CD14-positive monocyte (primary cell): ENCODE measurements at regions not wholly inside any gene's neighbourhood (a gene's known extent, or its start where the extent isn't known, plus 50 kb on each side); places are given as distances from the start of the nearest gene placed in this dataset.

Source experiments
- DNase-seq, 3 donors: peaks; one replicate each; pipeline ENCODE4 v3.0.0-alpha.2; 2011 to 2022
- H2AFZ ChIP-seq: 2 replicates; pipeline ENCODE4 v1.6.0; 2012; ENCODE audit warnings: mild to moderate bottlenecking, low read depth, low read length, inconsistent platforms; ENCODE audit not compliant: insufficient read depth, poor library complexity, severe bottlenecking
- H3K27ac ChIP-seq, 2 donors: 1 replicate in 1 of 2; 2 replicates in 1 of 2; pipeline ENCODE4 v1.5.1; 2012 to 2013; ENCODE audit warnings: low read length in 2 of 2, control low read depth in 1 of 2, inconsistent platforms in 1 of 2, low read depth in 1 of 2, mild to moderate bottlenecking in 1 of 2
- H3K27me3 ChIP-seq, 2 donors: one replicate each; pipeline versions ENCODE4 v1.6.0 to v1.6.1; 2011 to 2013; ENCODE audit warnings: low read length in 2 of 2; ENCODE audit not compliant: control insufficient read depth in 2 of 2, insufficient read depth in 2 of 2
- H3K36me3 ChIP-seq, 2 donors: replicated peaks in 1 of 2; 1 replicate in 1 of 2; 2 replicates in 1 of 2; pipeline versions ENCODE4 v1.5.1 to v1.6.1; 2012 to 2013; ENCODE audit warnings: low read length in 2 of 2, control low read depth in 1 of 2, inconsistent platforms in 1 of 2, mild to moderate bottlenecking in 1 of 2; ENCODE audit not compliant: insufficient read depth in 2 of 2, control insufficient read depth in 1 of 2
- H3K4me1 ChIP-seq, 2 donors: 1 replicate in 1 of 2; 2 replicates in 1 of 2; pipeline versions ENCODE4 v1.5.1 to v1.6.1; 2012 to 2013; ENCODE audit warnings: low read length in 2 of 2, control low read depth in 1 of 2, inconsistent platforms in 1 of 2, mild to moderate bottlenecking in 1 of 2, moderate library complexity in 1 of 2; ENCODE audit not compliant: insufficient read depth in 2 of 2, control insufficient read depth in 1 of 2
- H3K4me2 ChIP-seq: replicated peaks from 2 replicates; pipeline ENCODE3; 2012; ENCODE audit warnings: low read length, moderate library complexity, mild to moderate bottlenecking; ENCODE audit not compliant: poor library complexity, severe bottlenecking; ENCODE audit errors: extremely low read depth
- H3K4me3 ChIP-seq, 3 experiments: fragments of 200-600 bp in 1 of 3; sonication (generic) in 1 of 3; replicated peaks in 1 of 3; 1 replicate in 2 of 3; 2 replicates in 1 of 3; pipeline ENCODE4 v1.5.1; 2011 to 2013; ENCODE audit warnings: low read length in 3 of 3, mild to moderate bottlenecking in 3 of 3, control low read depth in 2 of 3, low read depth in 2 of 3, inconsistent platforms in 1 of 3, moderate library complexity in 1 of 3
- H3K79me2 ChIP-seq: 2 replicates; pipeline ENCODE4 v1.6.0; 2012; ENCODE audit warnings: mild to moderate bottlenecking, control low read depth, inconsistent platforms, low read length, moderate library complexity; ENCODE audit not compliant: insufficient read depth
- H3K9ac ChIP-seq: 2 replicates; pipeline ENCODE4 v1.6.0; 2017; ENCODE audit warnings: low read length, mild to moderate bottlenecking; ENCODE audit not compliant: insufficient read depth, poor library complexity, severe bottlenecking
- H3K9me3 ChIP-seq, 2 donors: replicated peaks in 1 of 2; 1 replicate in 1 of 2; 2 replicates in 1 of 2; pipeline versions ENCODE4 v1.5.1 to v1.6.1; 2012 to 2013; ENCODE audit warnings: low read length in 2 of 2, control low read depth in 1 of 2; ENCODE audit not compliant: control insufficient read depth in 1 of 2, insufficient read depth in 1 of 2
- H4K20me1 ChIP-seq: 2 replicates; pipeline ENCODE4 v1.6.0; 2012; ENCODE audit warnings: mild to moderate bottlenecking, low read length, control low read depth, moderate library complexity; ENCODE audit not compliant: insufficient read depth
- H3K27ac Mint-ChIP-seq, 7 donors: one replicate each; pipeline ENCODE4 v1.8.0; 2020; ENCODE audit warnings: mild to moderate bottlenecking in 7 of 7, mixed read lengths in 7 of 7, moderate library complexity in 6 of 7, inconsistent platforms in 2 of 7
- H3K27me3 Mint-ChIP-seq, 3 donors: one replicate each; pipeline ENCODE4 v1.8.0; 2021 to 2022; ENCODE audit warnings: low read depth in 3 of 3, mild to moderate bottlenecking in 3 of 3, mixed read lengths in 3 of 3, moderate library complexity in 3 of 3, inconsistent platforms in 1 of 3
- H3K36me3 Mint-ChIP-seq, 2 donors: one replicate each; pipeline ENCODE4 v1.8.0; 2020; ENCODE audit warnings: mixed read lengths in 2 of 2, inconsistent platforms in 1 of 2, mild to moderate bottlenecking in 1 of 2
- H3K4me1 Mint-ChIP-seq: one replicate; pipeline ENCODE4 v1.8.0; 2020; ENCODE audit warnings: mild to moderate bottlenecking, mixed read lengths
- H3K4me3 Mint-ChIP-seq, 2 donors: one replicate each; pipeline ENCODE4 v1.8.0; 2020; ENCODE audit warnings: mild to moderate bottlenecking in 2 of 2, mixed read lengths in 2 of 2, moderate library complexity in 1 of 2
- H3K9me3 Mint-ChIP-seq, 7 donors: one replicate each; pipeline ENCODE4 v1.8.0; 2020 to 2022; ENCODE audit warnings: mixed read lengths in 7 of 7, mild to moderate bottlenecking in 6 of 7, moderate library complexity in 6 of 7, inconsistent platforms in 2 of 7
- CTCF ChIP-seq: fragments of 200-600 bp; IDR thresholded peaks from one replicate; pipeline ENCODE4 v1.8.0; 2022; ENCODE audit warnings: antibody characterized with exemption, mild to moderate bottlenecking
- WGBS: methylation state at CpG from one replicate; pipeline ENCODE4 v1.1.5; 2013; ENCODE audit warnings: missing lambda C conversion rate; ENCODE audit not compliant: insufficient coverage; 5-methylcytosine and 5-hydroxymethylcytosine counted together
- intact Hi-C, 2 donors: fragments of 100-400 bp; cut with micrococcal nuclease; formaldehyde crosslinking; loops; one replicate each; pipeline versions ENCODE4 v1.15.0 to v1.15.1; 2023

GRCh38 chr17:70871180-70871818 lies 702.0 kb downstream of the KCNJ2 start:
- H3K79me2 ChIP-seq, result no peaks in the 10 kb centered on the region
- Mint-ChIP-seq H3K27ac (no peak overlapping the region), H3K36me3 (no peaks in the 10 kb centered on the region), H3K9me3 (peaks cover 0 to 6% (median 3%) of the 10 kb centered on the region in 7 donors), H3K27me3 (no peaks in the 10 kb centered on the region), H3K4me1 (no peaks in the 10 kb centered on the region), H3K4me3 (no peak overlapping the region)
- no peak for DNase-seq
- H3K27ac ChIP-seq, result no peak overlapping the region
- no peak for TF ChIP-seq CTCF
- H3K27me3 ChIP-seq, result no peaks in the 10 kb centered on the region
- no peak overlapping the region for H3K9ac ChIP-seq
- no peaks in the 10 kb centered on the region for H3K9me3 ChIP-seq
- H2AFZ ChIP-seq, result no peak overlapping the region
- intact Hi-C loops, result no loop called here
- H3K36me3 ChIP-seq, result no peaks in the 10 kb centered on the region
- H3K4me1 ChIP-seq, result no peaks in the 10 kb centered on the region
- H3K4me2 ChIP-seq, result no peak overlapping the region
- 67% methylated on average over 1 of the region's 1 CpG for WGBS
- H3K4me3 ChIP-seq, result no peak overlapping the region
- H4K20me1 ChIP-seq, result no peaks in the 10 kb centered on the region

- Mint-ChIP-seq H3K27me3 (no peaks in the 10 kb centered on the region), H3K4me1 (no peaks in the 10 kb centered on the region), H3K27ac (no peak overlapping the region), H3K9me3 (peaks cover 0 to 6% (median 3%) of the 10 kb centered on the region in 7 donors), H3K36me3 (no peaks in the 10 kb centered on the region), H3K4me3 (no peak overlapping the region)
- Histone ChIP-seq H3K9me3 (no peaks in the 10 kb centered on the region), H3K4me3 (no peak overlapping the region), H2AFZ (no peak overlapping the region), H3K4me1 (no peaks in the 10 kb centered on the region), H3K27ac (no peak overlapping the region), H3K79me2 (no peaks in the 10 kb centered on the region), H3K4me2 (no peak overlapping the region), H3K9ac (no peak overlapping the region), H3K36me3 (no peaks in the 10 kb centered on the region), H3K27me3 (no peaks in the 10 kb centered on the region), H4K20me1 (no peaks in the 10 kb centered on the region)
- intact Hi-C loops, result no loop called here
- WGBS, result 100% methylated on average over 1 of the region's 3 CpGs
- TF ChIP-seq CTCF, result no peak
- no peak for DNase-seq
These were observed 702.8 kb downstream of the KCNJ2 start for GRCh38 chr17:70872103-70872502.
